ENCODE measurements at regions not wholly inside any gene's neighbourhood (a gene's known extent, or its start where the extent isn't known, plus 50 kb on each side); places are given as distances from the start of the nearest gene placed in this dataset.
"Not testable (repeated sequence)": the region's sequence is repeated elsewhere in the genome, so short reads cannot be mapped to it uniquely, and the experiment has no call there.

DNA sequence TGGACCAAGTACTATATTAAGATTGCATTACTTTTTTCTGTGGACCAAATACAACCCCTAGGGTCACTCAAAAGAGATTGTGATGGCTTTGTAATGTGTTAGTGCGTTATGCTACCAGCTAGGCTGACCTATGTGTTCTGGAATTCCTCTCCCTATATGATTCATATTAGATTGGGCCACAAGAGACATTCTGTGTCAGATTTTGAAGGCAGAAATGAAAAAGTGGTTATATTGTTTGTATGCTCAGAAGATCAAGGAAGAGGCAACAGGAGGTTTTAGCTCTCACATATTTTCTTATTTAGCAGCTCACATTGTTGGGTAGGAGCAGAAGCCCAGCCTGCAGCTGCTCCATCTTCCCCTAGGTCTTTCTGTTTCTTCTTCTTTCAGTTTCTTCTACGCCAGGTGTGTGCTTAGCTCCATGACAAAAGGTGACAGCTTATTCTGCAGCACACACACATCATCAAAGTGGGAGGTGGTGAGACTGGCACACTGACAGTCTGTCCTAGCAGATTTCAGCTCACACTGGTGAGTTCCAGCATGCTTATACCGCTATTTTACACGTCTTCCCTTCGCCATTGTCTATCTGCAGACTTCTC lies 156.8 kb upstream of the UBE2E3 start:
- H3K4me3 ChIP-seq (ENCODE audit: low read depth, low read length), result no peak overlapping the region
- TF ChIP-seq, protein P1, sequence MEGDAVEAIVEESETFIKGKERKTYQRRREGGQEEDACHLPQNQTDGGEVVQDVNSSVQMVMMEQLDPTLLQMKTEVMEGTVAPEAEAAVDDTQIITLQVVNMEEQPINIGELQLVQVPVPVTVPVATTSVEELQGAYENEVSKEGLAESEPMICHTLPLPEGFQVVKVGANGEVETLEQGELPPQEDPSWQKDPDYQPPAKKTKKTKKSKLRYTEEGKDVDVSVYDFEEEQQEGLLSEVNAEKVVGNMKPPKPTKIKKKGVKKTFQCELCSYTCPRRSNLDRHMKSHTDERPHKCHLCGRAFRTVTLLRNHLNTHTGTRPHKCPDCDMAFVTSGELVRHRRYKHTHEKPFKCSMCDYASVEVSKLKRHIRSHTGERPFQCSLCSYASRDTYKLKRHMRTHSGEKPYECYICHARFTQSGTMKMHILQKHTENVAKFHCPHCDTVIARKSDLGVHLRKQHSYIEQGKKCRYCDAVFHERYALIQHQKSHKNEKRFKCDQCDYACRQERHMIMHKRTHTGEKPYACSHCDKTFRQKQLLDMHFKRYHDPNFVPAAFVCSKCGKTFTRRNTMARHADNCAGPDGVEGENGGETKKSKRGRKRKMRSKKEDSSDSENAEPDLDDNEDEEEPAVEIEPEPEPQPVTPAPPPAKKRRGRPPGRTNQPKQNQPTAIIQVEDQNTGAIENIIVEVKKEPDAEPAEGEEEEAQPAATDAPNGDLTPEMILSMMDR (IDR thresholded peaks at IDR 0.05; ENCODE audit: low read depth, low read length), result no peak
- in situ Hi-C loops (cut with HindIII; ENCODE audit: low sequenced_read_pairs), result no loop called here
- peak; percentile 54 for DNase-seq (ENCODE audit: low read depth, low spot score)

- TF ChIP-seq, protein P1 (IDR thresholded peaks at IDR 0.05; ENCODE audit: low read depth, low read length), result no peak
- in situ Hi-C loops (cut with HindIII; ENCODE audit: low sequenced_read_pairs), result no loop called here
Observed at GRCh38 chr2:180819106-180819505, 161.3 kb upstream of the UBE2E3 start.

DNA sequence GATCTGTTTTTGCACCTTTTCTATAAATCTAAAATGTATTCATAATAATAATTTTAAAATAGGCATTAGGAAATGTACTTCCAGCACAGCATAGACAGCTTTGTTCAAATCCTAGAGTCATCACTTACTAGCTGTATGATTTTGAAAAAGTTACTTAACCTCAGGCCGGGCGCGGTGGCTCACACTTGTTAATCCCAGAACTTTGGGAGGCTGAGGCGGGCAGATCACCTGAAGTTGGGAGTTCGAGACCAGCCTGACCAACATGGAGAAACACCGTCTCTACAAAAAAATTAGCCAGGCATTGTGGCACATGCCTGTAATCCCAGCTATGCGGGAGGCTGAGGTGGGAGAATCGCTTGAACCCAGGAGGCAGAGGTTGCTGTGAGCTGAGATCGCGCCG lies 161.7 kb upstream of the UBE2E3 start:
- H3K4me3 ChIP-seq (ENCODE audit: low read depth, low read length); in situ Hi-C loops (cut with HindIII; ENCODE audit: low sequenced_read_pairs); DNase-seq (ENCODE audit: low read depth, low spot score): not testable (repeated sequence)

More at GRCh38 chr2:180819106-180819505, 161.3 kb upstream of the UBE2E3 start:
- H3K4me3 ChIP-seq (ENCODE audit: low read depth, low read length), result no peak overlapping the region
- DNase-seq (ENCODE audit: low read depth, low spot score), result no peak

DNA sequence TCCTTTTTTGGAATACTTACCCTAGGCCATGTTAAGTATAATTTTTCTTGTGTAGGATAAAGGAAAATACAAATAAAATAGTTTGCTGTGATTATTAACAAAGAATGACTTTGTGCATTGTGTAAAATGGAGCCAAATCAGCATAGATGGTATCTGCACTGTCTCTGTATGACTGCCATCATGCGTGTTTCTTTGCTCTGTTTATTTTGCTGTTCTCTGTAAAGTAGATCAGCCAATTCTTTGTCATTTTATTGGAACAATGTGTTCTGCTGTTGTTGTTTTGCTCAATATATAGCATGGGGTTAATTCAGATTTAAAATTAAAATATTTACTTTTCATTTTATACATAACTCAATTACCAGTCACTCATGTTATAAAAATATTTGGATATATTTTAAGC lies 181.3 kb upstream of the UBE2E3 start:
- DNase-seq (ENCODE audit: low read depth, low spot score), result no peak
- in situ Hi-C loops (cut with HindIII; ENCODE audit: low sequenced_read_pairs), result no loop called here
- TF ChIP-seq, protein P1 (IDR thresholded peaks at IDR 0.05; ENCODE audit: low read depth, low read length), result no peak
- no peak overlapping the region for H3K4me3 ChIP-seq (ENCODE audit: low read depth, low read length)

DNA sequence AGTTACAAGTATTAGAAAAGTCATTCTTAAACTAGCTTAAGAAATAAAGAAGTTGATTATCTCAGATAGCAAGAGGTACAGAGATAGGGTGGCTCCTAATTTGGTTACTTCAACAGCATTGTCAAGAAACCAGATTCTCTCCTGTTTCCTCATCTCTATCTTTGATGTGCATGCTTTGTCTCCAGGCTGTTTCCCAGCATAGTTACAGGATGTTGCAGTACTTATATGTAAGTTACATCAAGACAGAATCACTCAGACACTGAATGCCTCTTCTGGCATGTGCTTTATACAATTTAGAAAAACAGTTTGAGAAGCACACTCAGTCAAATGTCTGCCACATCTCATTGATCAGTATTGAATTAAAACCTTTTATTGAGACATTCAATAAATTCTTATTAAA lies 189.5 kb upstream of the UBE2E3 start:
- DNase-seq (ENCODE audit: low read depth, low spot score), result peak; percentile 5
- TF ChIP-seq, protein P1 (IDR thresholded peaks at IDR 0.05; ENCODE audit: low read depth, low read length), result no peak
- no peak overlapping the region for H3K4me3 ChIP-seq (ENCODE audit: low read depth, low read length)
- in situ Hi-C loops (cut with HindIII; ENCODE audit: low sequenced_read_pairs), result no loop called here

GRCh38 chr2:180787330-180787729 lies 193.1 kb upstream of the UBE2E3 start:
- DNase-seq (ENCODE audit: low read depth, low spot score), result peak; percentile 35
- TF ChIP-seq, protein P1 (IDR thresholded peaks at IDR 0.05; ENCODE audit: low read depth, low read length), result no peak
- in situ Hi-C loops (cut with HindIII; ENCODE audit: low sequenced_read_pairs), result no loop called here
- H3K4me3 ChIP-seq (ENCODE audit: low read depth, low read length), result no peak overlapping the region

DNA sequence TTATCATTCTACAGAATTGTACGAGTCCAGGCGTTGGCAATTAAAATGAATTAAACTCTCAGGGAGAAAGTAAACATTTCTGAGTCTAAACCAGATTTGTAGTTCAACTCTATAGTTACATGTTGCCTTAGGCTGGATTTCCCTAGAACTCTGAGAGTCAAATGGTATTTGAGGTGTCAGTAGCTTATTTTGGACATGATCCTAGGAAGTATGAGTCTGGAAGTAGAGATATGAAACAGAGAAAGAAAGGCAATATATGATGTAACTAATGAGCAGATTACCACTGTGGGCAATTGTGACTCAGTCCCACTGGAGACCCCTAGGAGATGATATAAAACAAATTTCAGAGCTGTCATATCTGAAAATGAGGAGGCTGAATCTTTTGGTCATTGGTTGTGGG lies 199.1 kb upstream of the UBE2E3 start:
- in situ Hi-C loops (cut with HindIII; ENCODE audit: low sequenced_read_pairs), result no loop called here
- TF ChIP-seq, protein P1 (IDR thresholded peaks at IDR 0.05; ENCODE audit: low read depth, low read length), result no peak
- H3K4me3 ChIP-seq (ENCODE audit: low read depth, low read length), result no peak overlapping the region
- DNase-seq (ENCODE audit: low read depth, low spot score), result peak; percentile 19

All from astrocyte of the spinal cord (primary cell).